ENCODE measurements at regions not wholly inside any gene's neighbourhood (a gene's known extent, or its start where the extent isn't known, plus 50 kb on each side); places are given as distances from the start of the nearest gene placed in this dataset.

DNA sequence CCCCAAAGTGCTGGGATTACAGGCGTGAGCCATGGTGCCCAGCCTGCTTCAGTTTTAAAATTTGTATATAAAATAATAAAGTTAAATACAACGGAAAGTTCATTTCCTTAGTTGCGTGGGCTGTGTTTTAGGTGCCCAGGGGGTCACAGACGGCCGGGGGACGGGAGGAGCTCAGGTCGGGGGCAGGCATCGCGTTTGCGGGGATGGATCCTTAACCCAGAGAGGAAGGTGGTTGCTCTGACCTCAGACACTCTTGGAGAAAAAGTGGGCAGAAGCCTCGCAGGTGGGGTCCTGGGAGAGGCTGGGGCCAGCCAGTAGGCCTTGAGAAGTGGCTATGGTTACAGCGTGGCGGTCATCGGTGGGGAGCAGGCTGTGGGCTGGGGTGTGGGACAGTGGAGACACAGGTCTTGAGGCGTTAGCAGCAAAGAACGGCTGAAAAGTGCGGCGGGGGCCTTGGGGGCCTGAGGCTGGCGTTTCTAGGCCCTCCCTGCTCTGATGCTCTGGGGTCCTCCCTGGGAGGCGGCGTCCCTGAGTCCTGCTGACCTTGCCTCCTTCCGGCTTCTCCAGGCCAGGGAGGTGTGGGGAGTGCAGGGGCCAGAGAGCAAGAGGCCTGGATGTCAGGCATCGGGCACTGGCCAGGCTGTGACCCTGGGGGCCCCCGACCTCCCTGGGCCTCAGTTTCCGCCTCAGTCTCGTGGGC, 54.4 kb downstream of the UNCX start:
- no peak overlapping the region for H3K4me3 ChIP-seq (ENCODE audit: control insufficient read depth, low read depth, low read length)
- TF ChIP-seq, protein P1, sequence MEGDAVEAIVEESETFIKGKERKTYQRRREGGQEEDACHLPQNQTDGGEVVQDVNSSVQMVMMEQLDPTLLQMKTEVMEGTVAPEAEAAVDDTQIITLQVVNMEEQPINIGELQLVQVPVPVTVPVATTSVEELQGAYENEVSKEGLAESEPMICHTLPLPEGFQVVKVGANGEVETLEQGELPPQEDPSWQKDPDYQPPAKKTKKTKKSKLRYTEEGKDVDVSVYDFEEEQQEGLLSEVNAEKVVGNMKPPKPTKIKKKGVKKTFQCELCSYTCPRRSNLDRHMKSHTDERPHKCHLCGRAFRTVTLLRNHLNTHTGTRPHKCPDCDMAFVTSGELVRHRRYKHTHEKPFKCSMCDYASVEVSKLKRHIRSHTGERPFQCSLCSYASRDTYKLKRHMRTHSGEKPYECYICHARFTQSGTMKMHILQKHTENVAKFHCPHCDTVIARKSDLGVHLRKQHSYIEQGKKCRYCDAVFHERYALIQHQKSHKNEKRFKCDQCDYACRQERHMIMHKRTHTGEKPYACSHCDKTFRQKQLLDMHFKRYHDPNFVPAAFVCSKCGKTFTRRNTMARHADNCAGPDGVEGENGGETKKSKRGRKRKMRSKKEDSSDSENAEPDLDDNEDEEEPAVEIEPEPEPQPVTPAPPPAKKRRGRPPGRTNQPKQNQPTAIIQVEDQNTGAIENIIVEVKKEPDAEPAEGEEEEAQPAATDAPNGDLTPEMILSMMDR (conservative IDR thresholded peaks at IDR 0.05; ENCODE audit: control insufficient read depth, insufficient read depth, low read depth, low read length) = no peak
- no peak for DNase-seq (ENCODE audit: low read depth)

- H3K4me3 ChIP-seq (ENCODE audit: control insufficient read depth, low read depth, low read length) = no peak overlapping the region
- no peak for DNase-seq (ENCODE audit: low read depth)
- TF ChIP-seq, protein P1 (conservative IDR thresholded peaks at IDR 0.05; ENCODE audit: control insufficient read depth, insufficient read depth, low read depth, low read length) = no peak
These were observed 55.1 kb downstream of the UNCX start for GRCh38 chr7:1287752-1288201.

GRCh38 chr7:1288390-1288995, 55.8 kb downstream of the UNCX start:
- TF ChIP-seq, protein P1 (conservative IDR thresholded peaks at IDR 0.05; ENCODE audit: control insufficient read depth, insufficient read depth, low read depth, low read length) = no peak
- no peak overlapping the region for H3K4me3 ChIP-seq (ENCODE audit: control insufficient read depth, low read depth, low read length)
- DNase-seq (ENCODE audit: low read depth) = no peak

DNA sequence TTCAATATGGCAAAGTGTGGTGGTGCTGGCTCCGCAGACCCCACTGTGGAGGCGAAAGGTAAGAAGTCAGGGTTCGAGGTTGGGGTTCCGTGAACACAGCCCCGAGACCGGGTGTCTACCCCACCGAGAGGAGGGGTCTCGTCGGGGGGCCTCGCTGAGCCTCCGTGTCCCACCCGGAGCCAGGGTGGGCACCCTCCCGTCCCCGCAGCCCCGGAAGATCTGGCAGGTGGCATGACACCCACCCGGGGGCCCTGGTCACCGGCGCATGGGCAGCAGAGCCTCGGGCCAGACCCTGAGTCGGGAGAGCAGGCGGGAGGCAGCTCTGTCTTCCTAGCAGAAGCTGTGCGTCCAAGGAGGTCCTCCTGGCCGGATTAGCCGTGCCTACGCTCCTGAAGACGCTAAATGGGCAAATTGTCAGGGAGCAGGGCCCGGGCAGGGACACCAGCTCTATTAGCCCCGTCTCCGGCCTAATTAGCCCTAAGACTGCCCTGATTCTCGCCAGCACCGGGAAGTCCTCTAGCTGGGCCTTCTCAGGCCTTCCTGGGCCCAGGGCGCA, 56.4 kb downstream of the UNCX start:
- TF ChIP-seq, protein P1 (conservative IDR thresholded peaks at IDR 0.05; ENCODE audit: control insufficient read depth, insufficient read depth, low read depth, low read length) = no peak

DNA sequence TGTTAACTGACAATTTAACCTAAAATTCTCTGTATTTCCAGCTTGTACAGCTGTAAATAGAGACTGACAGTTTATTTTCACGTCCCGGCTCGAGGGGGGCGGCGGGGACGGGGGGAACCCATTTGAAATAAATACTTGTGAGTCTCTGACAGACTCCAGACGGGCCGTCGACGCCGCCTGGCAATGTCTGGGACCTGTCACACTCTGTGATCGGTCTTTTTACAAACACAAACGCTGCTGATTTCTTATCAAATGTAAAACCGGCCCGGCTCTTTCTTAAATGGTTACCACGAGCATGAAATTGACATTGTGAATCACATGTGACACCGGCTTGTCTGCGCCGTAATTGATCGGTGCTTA, 57.0 kb downstream of the UNCX start:
- no peak overlapping the region for H3K4me3 ChIP-seq (ENCODE audit: control insufficient read depth, low read depth, low read length)
- DNase-seq (ENCODE audit: low read depth) = no peak
- TF ChIP-seq, protein P1 (conservative IDR thresholded peaks at IDR 0.05; ENCODE audit: control insufficient read depth, insufficient read depth, low read depth, low read length) = no peak

More for the DNA sequence above, 56.4 kb downstream of the UNCX start:
- H3K4me3 ChIP-seq (ENCODE audit: control insufficient read depth, low read depth, low read length) = no peak overlapping the region
- no peak for DNase-seq (ENCODE audit: low read depth)

GRCh38 chr7:1290026-1290678, 57.5 kb downstream of the UNCX start:
- peak; percentile 5 for DNase-seq (ENCODE audit: low read depth)
- H3K4me3 ChIP-seq (ENCODE audit: control insufficient read depth, low read depth, low read length) = no peak overlapping the region
- TF ChIP-seq, protein P1 (conservative IDR thresholded peaks at IDR 0.05; ENCODE audit: control insufficient read depth, insufficient read depth, low read depth, low read length) = no peak

Data from fibroblast of mammary gland (primary cell).